ENCODE measurements at regions not wholly inside any gene's neighbourhood (a gene's known extent, or its start where the extent isn't known, plus 50 kb on each side); places are given as distances from the start of the nearest gene placed in this dataset.

- in situ Hi-C loops (cut with HindIII; ENCODE audit: low pct_ligation_motif_present, low pct_unique_long_range_greater_than_20kb, low sequenced_read_pairs) = no loop called here
- DNase-seq = no peak
These were observed 108.6 kb downstream of the BANF2 start for GRCh38 chr20:17808357-17808756.

DNA sequence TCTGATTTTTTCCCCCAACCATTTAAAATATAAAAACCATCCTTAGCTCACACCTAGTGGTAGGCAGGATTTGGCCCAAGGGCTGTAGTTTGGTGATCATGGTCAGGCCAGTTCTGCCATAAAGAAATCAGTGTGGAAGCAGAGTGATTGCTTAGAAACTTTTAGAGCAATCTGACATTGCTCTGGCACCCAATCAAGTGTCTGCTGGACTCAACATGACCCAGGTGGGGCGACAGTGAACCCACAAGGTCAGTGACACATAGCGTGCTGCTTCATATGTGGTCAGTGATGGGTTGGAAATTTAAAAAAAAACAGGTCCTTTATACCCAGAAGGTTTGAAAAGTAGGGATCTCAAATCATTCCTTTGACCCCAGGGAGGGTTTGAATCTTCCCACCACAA lies 107.9 kb downstream of the BANF2 start:
- in situ Hi-C loops (cut with HindIII; ENCODE audit: low pct_ligation_motif_present, low pct_unique_long_range_greater_than_20kb, low sequenced_read_pairs) = no loop called here

GRCh38 chr20:17806739-17807441 lies 107.1 kb downstream of the BANF2 start:
- in situ Hi-C loops (cut with HindIII; ENCODE audit: low pct_ligation_motif_present, low pct_unique_long_range_greater_than_20kb, low sequenced_read_pairs) = no loop called here
- DNase-seq = no peak

More for the DNA sequence above, 107.9 kb downstream of the BANF2 start:
- no peak for DNase-seq

DNA sequence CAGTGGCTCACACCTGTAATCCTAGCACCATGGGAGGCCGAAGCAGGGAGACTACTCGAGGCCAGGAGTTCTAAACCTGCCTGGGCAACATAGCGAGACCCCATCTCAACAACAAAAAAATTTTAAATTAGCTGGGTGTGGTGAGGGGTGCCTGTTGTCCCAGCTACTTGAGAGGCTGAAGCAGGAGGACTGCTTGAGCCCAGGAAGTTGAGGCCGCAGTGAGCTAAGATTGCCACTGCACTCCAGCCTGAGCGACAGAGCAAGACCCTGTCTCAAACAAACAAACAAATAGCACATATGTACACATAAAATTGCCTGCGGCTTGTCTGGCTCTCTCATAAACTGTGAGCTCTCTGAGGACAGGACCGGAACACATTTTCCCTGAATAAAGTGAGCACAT lies 106.3 kb downstream of the BANF2 start:
- in situ Hi-C loops (cut with HindIII; ENCODE audit: low pct_ligation_motif_present, low pct_unique_long_range_greater_than_20kb, low sequenced_read_pairs) = no loop called here
- DNase-seq = no peak

DNA sequence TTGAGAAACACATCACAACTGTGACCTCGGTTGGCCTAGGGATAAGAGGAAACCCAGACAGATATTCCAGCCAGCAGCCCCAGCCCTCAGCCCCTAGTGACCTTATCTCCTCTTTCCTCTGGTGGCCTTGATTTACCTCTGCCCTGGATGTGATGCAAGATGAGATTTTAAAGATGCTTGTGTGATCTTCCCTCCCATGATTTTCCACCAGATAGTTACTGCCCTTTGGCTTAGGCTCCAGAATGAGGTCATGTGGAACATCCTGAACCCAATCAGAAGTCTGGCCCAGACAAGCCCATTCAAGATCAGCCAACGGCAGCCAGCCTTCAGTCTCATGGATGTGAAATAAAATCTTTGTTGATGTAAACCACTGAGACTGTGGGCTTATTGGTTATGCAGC lies 104.0 kb downstream of the BANF2 start:
- DNase-seq = no peak
- in situ Hi-C loops (cut with HindIII; ENCODE audit: low pct_ligation_motif_present, low pct_unique_long_range_greater_than_20kb, low sequenced_read_pairs) = no loop called here

GRCh38 chr20:17799575-17800227 lies 99.9 kb downstream of the BANF2 start:
- no peak for DNase-seq
- in situ Hi-C loops (cut with HindIII; ENCODE audit: low pct_ligation_motif_present, low pct_unique_long_range_greater_than_20kb, low sequenced_read_pairs) = no loop called here

DNA sequence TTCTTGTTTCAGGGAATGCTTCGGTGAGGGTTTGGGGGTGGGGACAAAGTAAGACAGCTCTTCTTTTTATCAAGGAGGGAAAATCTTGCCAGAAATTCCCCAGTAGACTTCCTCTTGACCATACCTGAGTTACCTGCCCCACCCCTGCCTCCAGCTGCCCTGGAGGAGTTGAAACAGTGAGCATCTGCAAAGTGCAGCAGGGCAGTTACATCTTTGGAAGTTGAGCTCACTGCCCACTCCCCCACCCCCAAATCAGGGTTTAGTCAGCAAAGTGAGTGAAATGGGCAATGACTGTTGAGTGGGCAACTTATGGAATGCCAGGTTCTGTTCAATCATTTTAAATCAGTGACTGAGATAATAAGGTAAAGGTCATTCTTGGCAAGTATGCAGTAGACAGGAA lies 98.8 kb downstream of the BANF2 start:
- no peak for DNase-seq

GRCh38 chr20:17797579-17797978 lies 97.8 kb downstream of the BANF2 start:
- no peak for DNase-seq
- in situ Hi-C loops (cut with HindIII; ENCODE audit: low pct_ligation_motif_present, low pct_unique_long_range_greater_than_20kb, low sequenced_read_pairs) = no loop called here

More for the DNA sequence above, 98.8 kb downstream of the BANF2 start:
- in situ Hi-C loops (cut with HindIII; ENCODE audit: low pct_ligation_motif_present, low pct_unique_long_range_greater_than_20kb, low sequenced_read_pairs) = no loop called here

DNA sequence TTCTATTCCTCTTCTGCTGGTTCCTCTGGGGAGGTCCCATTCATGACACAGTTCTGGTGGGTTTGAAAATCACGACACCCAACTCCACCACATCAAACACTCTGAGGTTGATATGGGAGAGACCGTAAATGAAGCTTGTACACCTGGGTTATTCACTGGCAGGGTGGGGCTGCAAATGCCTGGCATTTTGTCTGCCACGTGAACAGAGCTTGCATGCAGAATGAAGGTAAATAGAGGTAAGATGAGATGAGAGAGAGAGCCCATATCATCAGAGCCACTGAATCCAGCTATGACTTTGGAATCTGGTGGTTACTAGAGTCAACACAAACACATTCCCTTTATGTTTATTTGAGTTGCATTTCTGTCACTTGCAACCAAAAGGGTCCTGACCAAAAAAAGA lies 97.4 kb downstream of the BANF2 start:
- DNase-seq = no peak
- in situ Hi-C loops (cut with HindIII; ENCODE audit: low pct_ligation_motif_present, low pct_unique_long_range_greater_than_20kb, low sequenced_read_pairs) = no loop called here

DNA sequence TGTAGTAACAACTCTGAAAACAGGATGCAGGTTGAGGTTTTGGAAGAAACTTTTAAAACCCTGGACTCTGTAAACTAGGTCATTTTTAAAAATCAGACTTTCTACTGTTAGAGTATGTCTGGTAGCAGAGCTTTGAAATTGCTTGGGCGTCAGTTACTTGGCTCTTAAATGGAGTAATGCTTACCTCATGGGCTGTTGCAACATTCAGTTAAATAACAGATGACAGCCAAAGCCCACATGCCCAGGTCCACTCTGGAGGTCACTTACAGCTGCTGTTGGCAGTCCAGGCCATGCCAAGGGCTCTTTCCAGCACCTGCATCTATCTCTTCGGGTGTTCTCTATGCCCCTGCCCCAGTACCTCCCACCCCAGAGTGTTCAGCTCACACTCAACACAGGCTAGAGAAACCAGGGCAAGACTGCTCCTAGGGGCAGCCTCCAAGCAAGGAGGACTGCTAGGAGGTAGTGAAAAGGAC lies 96.4 kb downstream of the BANF2 start:
- in situ Hi-C loops (cut with HindIII; ENCODE audit: low pct_ligation_motif_present, low pct_unique_long_range_greater_than_20kb, low sequenced_read_pairs) = no loop called here
- DNase-seq = no peak

- DNase-seq = no peak
- in situ Hi-C loops (cut with HindIII; ENCODE audit: low pct_ligation_motif_present, low pct_unique_long_range_greater_than_20kb, low sequenced_read_pairs) = no loop called here
These were observed 95.8 kb downstream of the BANF2 start for GRCh38 chr20:17795501-17796071.

- in situ Hi-C loops (cut with HindIII; ENCODE audit: low pct_ligation_motif_present, low pct_unique_long_range_greater_than_20kb, low sequenced_read_pairs) = no loop called here
- no peak for DNase-seq
These were observed 95.2 kb downstream of the BANF2 start for GRCh38 chr20:17795003-17795402.

GRCh38 chr20:17794400-17794799 lies 94.6 kb downstream of the BANF2 start:
- in situ Hi-C loops (cut with HindIII; ENCODE audit: low pct_ligation_motif_present, low pct_unique_long_range_greater_than_20kb, low sequenced_read_pairs) = no loop called here
- no peak for DNase-seq

DNA sequence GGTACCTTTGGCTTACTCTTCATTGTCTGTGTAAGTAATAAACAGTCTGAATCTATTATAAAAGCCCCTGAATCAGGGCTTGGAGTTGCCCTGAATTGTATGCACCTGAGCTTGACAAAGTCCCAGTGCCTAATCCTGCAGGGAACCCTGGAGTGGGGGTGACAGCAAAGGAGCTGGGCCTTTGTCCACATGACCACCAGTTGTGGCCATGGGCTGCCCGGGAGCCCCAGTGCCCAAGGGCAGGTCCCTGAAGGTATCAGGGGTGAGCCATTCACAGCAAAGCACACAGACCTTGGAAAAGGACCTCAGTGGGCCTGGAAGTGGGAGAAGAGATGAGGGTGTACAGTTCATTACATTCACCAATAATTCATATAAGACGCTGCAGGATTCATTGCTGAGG lies 94.2 kb downstream of the BANF2 start:
- in situ Hi-C loops (cut with HindIII; ENCODE audit: low pct_ligation_motif_present, low pct_unique_long_range_greater_than_20kb, low sequenced_read_pairs) = no loop called here

DNA sequence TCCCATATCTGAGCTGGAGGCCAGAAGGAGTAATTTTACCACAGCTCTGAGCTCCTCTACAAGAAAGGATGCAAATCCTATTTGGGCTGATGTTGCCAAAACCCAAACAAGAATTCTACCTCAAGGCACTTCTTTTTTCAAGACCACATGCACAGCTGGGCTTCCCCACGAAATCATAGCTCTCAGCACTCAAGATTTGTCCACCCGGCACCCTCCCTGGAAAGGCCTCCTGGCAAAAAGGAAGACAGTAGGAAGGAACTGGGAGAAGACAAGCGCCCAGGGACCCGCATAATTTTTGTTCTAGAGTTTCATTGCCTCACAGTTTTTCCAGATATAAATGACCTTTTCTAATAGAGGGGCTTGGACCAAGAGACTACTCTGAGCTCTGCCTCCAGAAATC lies 90.5 kb downstream of the BANF2 start:
- in situ Hi-C loops (cut with HindIII; ENCODE audit: low pct_ligation_motif_present, low pct_unique_long_range_greater_than_20kb, low sequenced_read_pairs) = no loop called here
- DNase-seq = no peak

More for the DNA sequence above, 94.2 kb downstream of the BANF2 start:
- no peak for DNase-seq

GRCh38 chr20:17787816-17788215 lies 88.0 kb downstream of the BANF2 start:
- no peak for DNase-seq
- in situ Hi-C loops (cut with HindIII; ENCODE audit: low pct_ligation_motif_present, low pct_unique_long_range_greater_than_20kb, low sequenced_read_pairs) = no loop called here

- in situ Hi-C loops (cut with HindIII; ENCODE audit: low pct_ligation_motif_present, low pct_unique_long_range_greater_than_20kb, low sequenced_read_pairs) = no loop called here
- no peak for DNase-seq
These were observed 86.5 kb downstream of the BANF2 start for GRCh38 chr20:17786221-17786718.

Measured in ACHN (cell line).